SK-N-SH (cell line): ENCODE measurements at regions not wholly inside any gene's neighbourhood (a gene's known extent, or its start where the extent isn't known, plus 50 kb on each side); places are given as distances from the start of the nearest gene placed in this dataset.

ENCODE experiments used
- CTCF ChIA-PET: fragments of 300-600, 350-600 bp; formaldehyde crosslinking; extraction: SDS; loops from one replicate; lab custom pipeline; 2021; lab: Yijun Ruan, JAX
- POLR2A ChIA-PET: fragments of 350-600 bp; sonication (Branson Sonifier 250); formaldehyde crosslinking; extraction: SDS; loops from one replicate; lab custom pipeline; 2020; ENCODE audit warnings: antibody characterized with exemption, inconsistent platforms; lab: Yijun Ruan, JAX
- DNase-seq: peaks from one replicate; pipeline ENCODE4 v3.0.0; 2012
- H2AFZ ChIP-seq: fragments of 200-600 bp; sonication (generic); 2 replicates; pipeline ENCODE4 v1.8.1; 2016; ENCODE audit warnings: antibody characterized with exemption, mild to moderate bottlenecking, low read depth
- H3F3A ChIP-seq: fragments of 200-600 bp; sonication (generic); replicated peaks from 2 replicates; pipeline ENCODE3; 2016; ENCODE audit warnings: antibody characterized with exemption, mild to moderate bottlenecking; ENCODE audit not compliant: insufficient read depth
- H3K27ac ChIP-seq, 2 experiments: fragments of 200-500 bp in 1 of 2; fragments of 200-600 bp in 1 of 2; sonication (Bioruptor generic) in 1 of 2; sonication (generic), shearing (Covaris generic) in 1 of 2; 2 replicates each; pipeline versions ENCODE4 v1.5.1 to v1.6.1; 2014 to 2016; ENCODE audit warnings: low read depth in 2 of 2, inconsistent platforms in 1 of 2, low read length in 1 of 2, mild to moderate bottlenecking in 1 of 2, mixed read lengths in 1 of 2
- H3K27me3 ChIP-seq: fragments of 200-600 bp; sonication (generic), shearing (Covaris generic); 2 replicates; pipeline ENCODE4 v1.6.1; 2016; ENCODE audit warnings: mixed run types; ENCODE audit not compliant: insufficient read depth
- H3K36me3 ChIP-seq, 2 experiments: fragments of 200-500 bp in 1 of 2; fragments of 200-600 bp in 1 of 2; sonication (Bioruptor generic) in 1 of 2; sonication (generic) in 1 of 2; replicated peaks in 1 of 2; 2 replicates each; pipeline versions ENCODE3 to v1.5.1; 2014 to 2016; ENCODE audit warnings: low read length in 1 of 2, mild to moderate bottlenecking in 1 of 2; ENCODE audit not compliant: insufficient read depth in 2 of 2, control insufficient read depth in 1 of 2
- H3K4me1 ChIP-seq, 2 experiments: fragments of 200-500 bp in 1 of 2; fragments of 200-600 bp in 1 of 2; sonication (Bioruptor generic) in 1 of 2; sonication (generic), shearing (Covaris generic) in 1 of 2; 2 replicates each; pipeline versions ENCODE4 v1.5.1 to v1.6.1; 2014 to 2016; ENCODE audit warnings: low read depth in 1 of 2, low read length in 1 of 2, mixed run types in 1 of 2; ENCODE audit not compliant: insufficient read depth in 2 of 2, control insufficient read depth in 1 of 2
- H3K4me2 ChIP-seq: fragments of 200-600 bp; sonication (generic), shearing (Covaris generic); 2 replicates; pipeline ENCODE4 v1.6.1; 2017; ENCODE audit warnings: mixed run types
- H3K4me3 ChIP-seq, 2 experiments: fragments of 200-500 bp in 1 of 2; fragments of 200-600 bp in 1 of 2; sonication (Bioruptor generic) in 1 of 2; sonication (generic), shearing (Covaris generic) in 1 of 2; 2 replicates each; pipeline versions ENCODE4 v1.5.1 to v1.8.1; 2014 to 2016; ENCODE audit warnings: low read depth in 2 of 2, inconsistent platforms in 1 of 2, low read length in 1 of 2, mild to moderate bottlenecking in 1 of 2, mixed read lengths in 1 of 2, moderate library complexity in 1 of 2
- H3K79me2 ChIP-seq: fragments of 200-600 bp; sonication (generic); 2 replicates; pipeline ENCODE4 v1.8.1; 2017; ENCODE audit warnings: mild to moderate bottlenecking; ENCODE audit not compliant: insufficient read depth
- H3K9ac ChIP-seq: fragments of 200-600 bp; sonication (generic); 2 replicates; pipeline ENCODE4 v1.6.1; 2017; ENCODE audit warnings: mixed run types
- H3K9me2 ChIP-seq: fragments of 200-600 bp; sonication (generic); 2 replicates; pipeline ENCODE4 v1.6.1; 2017; ENCODE audit warnings: mixed run types
- H3K9me3 ChIP-seq: fragments of 200-600 bp; sonication (generic); 2 replicates; pipeline ENCODE4 v1.6.1; 2017; ENCODE audit warnings: mixed run types, mild to moderate bottlenecking, moderate library complexity
- H4K20me1 ChIP-seq: fragments of 200-600 bp; sonication (generic); 2 replicates; pipeline ENCODE4 v1.6.1; 2017; ENCODE audit warnings: mild to moderate bottlenecking, mixed run types; ENCODE audit not compliant: insufficient read depth
- CHD2 ChIP-seq: fragments of 150-350 bp; IDR thresholded peaks from 2 replicates; pipeline ENCODE4 v1.6.1; 2018; ENCODE audit warnings: low read length; ENCODE audit not compliant: partially characterized antibody
- ELF1 ChIP-seq: IDR thresholded peaks from 2 replicates; pipeline ENCODE4 v1.4.0; 2012
- EP300 ChIP-seq, 2 experiments: IDR thresholded peaks; 2 replicates each; pipeline versions ENCODE4 v1.4.0 to v1.6.1; 2012; ENCODE audit warnings: borderline replicate concordance in 1 of 2, low read depth in 1 of 2, low read length in 1 of 2
- FOSL2 ChIP-seq: IDR thresholded peaks from 2 replicates; pipeline ENCODE4 v1.4.0; 2012; ENCODE audit warnings: low read depth, mild to moderate bottlenecking, moderate library complexity, borderline replicate concordance
- FOXJ3 ChIP-seq: sonication (generic); formaldehyde crosslinking; IDR thresholded peaks from 2 replicates; pipeline ENCODE4 v1.5.1; 2020; ENCODE audit warnings: mild to moderate bottlenecking, missing genetic modification reagents
- FOXM1 ChIP-seq: IDR thresholded peaks from 2 replicates; pipeline ENCODE4 v1.4.0; 2012; ENCODE audit warnings: low read depth, mild to moderate bottlenecking
- GABPA ChIP-seq: IDR thresholded peaks from 2 replicates; pipeline ENCODE4 v1.4.0; 2012; ENCODE audit warnings: low read depth, mild to moderate bottlenecking
- JUND ChIP-seq: IDR thresholded peaks from 2 replicates; pipeline ENCODE4 v1.4.0; 2012
- MAX ChIP-seq: IDR thresholded peaks from 2 replicates; pipeline ENCODE4 v1.4.0; 2012; ENCODE audit warnings: low read depth
- MXI1 ChIP-seq: IDR thresholded peaks from 2 replicates; pipeline ENCODE4 v1.6.1; 2012; ENCODE audit warnings: mild to moderate bottlenecking, low read depth, low read length, improper control_type of control experiment
- NFIC ChIP-seq: IDR thresholded peaks from 2 replicates; pipeline ENCODE4 v1.4.0; 2012; ENCODE audit warnings: borderline replicate concordance
- REST ChIP-seq: IDR thresholded peaks from 2 replicates; pipeline ENCODE4 v1.6.1; 2012; ENCODE audit warnings: mild to moderate bottlenecking, low read depth, low read length, moderate library complexity
- RFX5 ChIP-seq: IDR thresholded peaks from 2 replicates; pipeline ENCODE4 v1.6.1; 2012; ENCODE audit warnings: mild to moderate bottlenecking, improper control_type of control experiment, low read length
- RXRA ChIP-seq: IDR thresholded peaks from 2 replicates; pipeline ENCODE4 v1.4.0; 2012; ENCODE audit warnings: low read depth, mild to moderate bottlenecking, borderline replicate concordance
- SIN3A ChIP-seq: IDR thresholded peaks from 2 replicates; pipeline ENCODE4 v1.6.1; 2012; ENCODE audit warnings: low read depth, mild to moderate bottlenecking, low read length, moderate library complexity, borderline replicate concordance
- SMC3 ChIP-seq: IDR thresholded peaks from 2 replicates; pipeline ENCODE4 v1.6.1; 2012; ENCODE audit warnings: low read depth, low read length, improper control_type of control experiment
- TAF1 ChIP-seq: IDR thresholded peaks from 2 replicates; pipeline ENCODE4 v1.6.1; 2012; ENCODE audit warnings: low read depth, mild to moderate bottlenecking, low read length, moderate library complexity, borderline replicate concordance
- TCF12 ChIP-seq: IDR thresholded peaks from 2 replicates; pipeline ENCODE4 v1.4.0; 2012
- TEAD4 ChIP-seq: IDR thresholded peaks from 2 replicates; pipeline ENCODE4 v1.4.0; 2012; ENCODE audit warnings: mild to moderate bottlenecking, borderline replicate concordance; ENCODE audit not compliant: insufficient read depth
- USF1 ChIP-seq: IDR thresholded peaks from 2 replicates; pipeline ENCODE4 v1.4.0; 2012; ENCODE audit warnings: low read depth, borderline replicate concordance
- YY1 ChIP-seq: IDR thresholded peaks from 2 replicates; pipeline ENCODE4 v1.4.0; 2012; ENCODE audit warnings: low read depth, mild to moderate bottlenecking
- ZBTB33 ChIP-seq: IDR thresholded peaks from 2 replicates; pipeline ENCODE4 v1.4.0; 2012; ENCODE audit warnings: low read depth, borderline replicate concordance
- WGBS: methylation state at CpG from one replicate; pipeline ENCODE4 v1.1.6; 2017; ENCODE audit warnings: low lambda C conversion rate; 5-methylcytosine and 5-hydroxymethylcytosine counted together

GRCh38 chr6:164166515-164166914, 752.0 kb downstream of the QKI start:
- no peaks in the 10 kb centered on the region for H3K9me2 ChIP-seq
- H3K36me3 ChIP-seq: no peaks in the 10 kb centered on the region
- H3K4me1 ChIP-seq: peaks cover 0 to 9% of the 10 kb centered on the region in 2 experiments; a peak in 1 of 4 replicates
- DNase-seq: no peak
- no peaks in the 10 kb centered on the region for H3K79me2 ChIP-seq
- no peak overlapping the region for H3K27ac ChIP-seq
- WGBS: 17% methylated on average over 6 of the region's 7 CpGs
- no peak overlapping the region for H2AFZ ChIP-seq
- no peak for TF ChIP-seq TCF12
- TF ChIP-seq RFX5: no peak
- TF ChIP-seq SMC3: no peak
- no peak for TF ChIP-seq USF1
- TF ChIP-seq MAX: no peak
- TF ChIP-seq GABPA: no peak
- no peak for TF ChIP-seq FOXM1
- no peaks in the 10 kb centered on the region for H3F3A ChIP-seq
- H4K20me1 ChIP-seq: no peaks in the 10 kb centered on the region
- no peak overlapping the region for H3K4me3 ChIP-seq
- CTCF ChIA-PET: no interaction called here
- no peaks in the 10 kb centered on the region for H3K27me3 ChIP-seq
- H3K9ac ChIP-seq: no peak overlapping the region
- H3K9me3 ChIP-seq: no peaks in the 10 kb centered on the region
- POLR2A ChIA-PET: no interaction called here
- H3K4me2 ChIP-seq: no peak overlapping the region

- WGBS: 12% methylated on average over 3 of the region's 3 CpGs
- H3K36me3 ChIP-seq: no peaks in the 10 kb centered on the region
- H3K9me2 ChIP-seq: no peaks in the 10 kb centered on the region
- no peaks in the 10 kb centered on the region for H4K20me1 ChIP-seq
- no peaks in the 10 kb centered on the region for H3K27me3 ChIP-seq
- H3K27ac ChIP-seq: no peak overlapping the region
- CTCF ChIA-PET: interaction anchor here (1.0 to 2.0 kb wide), 3 partner anchors 13 to 763 kb away, joined by 3 to 5 read pairs (median 4); no protein-coding TSS in a partner anchor
- TF ChIP-seq TAF1 (no peak), NFIC (no peak), REST (no peak), EP300 (IDR thresholded peaks at IDR 0.05; ENCODE audit: borderline replicate concordance in 1 of 2, low read depth in 1 of 2, low read length in 1 of 2) (no peak), YY1 (no peak), RXRA (no peak), GABPA (no peak), USF1 (no peak), ZBTB33 (no peak), JUND (no peak), ELF1 (no peak), FOSL2 (no peak), MXI1 (no peak), SMC3 (no peak), RFX5 (no peak), FOXJ3 (CRISPR knock-in tag) (no peak), TEAD4 (no peak), FOXM1 (no peak), CHD2 (no peak), SIN3A (no peak)
- TF ChIP-seq, all 33 proteins: peak for 0
- no peak overlapping the region for H2AFZ ChIP-seq
- no peak overlapping the region for H3K4me3 ChIP-seq
- peaks cover 0 to 9% of the 10 kb centered on the region in 2 experiments; a peak in 1 of 4 replicates for H3K4me1 ChIP-seq
- no peaks in the 10 kb centered on the region for H3K79me2 ChIP-seq
- H3K4me2 ChIP-seq: no peak overlapping the region
- no peak for DNase-seq
- no peaks in the 10 kb centered on the region for H3F3A ChIP-seq
- no peaks in the 10 kb centered on the region for H3K9me3 ChIP-seq
- POLR2A ChIA-PET: no interaction called here
- H3K9ac ChIP-seq: no peak overlapping the region
Measured at GRCh38 chr6:164164876-164165275, 750.4 kb downstream of the QKI start.
